UCSD-AML1 (cell line): ENCODE measurements at regions not wholly inside any gene's neighbourhood (a gene's known extent, or its start where the extent isn't known, plus 50 kb on each side); places are given as distances from the start of the nearest gene placed in this dataset.

ENCODE experiments used
- DNase-seq: peaks from one replicate; lab custom pipeline; 2025; ENCODE audit not compliant: unreplicated experiment; lab: John Stamatoyannopoulos, UW

- no peak for DNase-seq
These were observed 154.3 kb upstream of the VSTM2B start for GRCh38 chr19:29371251-29372090.

DNA sequence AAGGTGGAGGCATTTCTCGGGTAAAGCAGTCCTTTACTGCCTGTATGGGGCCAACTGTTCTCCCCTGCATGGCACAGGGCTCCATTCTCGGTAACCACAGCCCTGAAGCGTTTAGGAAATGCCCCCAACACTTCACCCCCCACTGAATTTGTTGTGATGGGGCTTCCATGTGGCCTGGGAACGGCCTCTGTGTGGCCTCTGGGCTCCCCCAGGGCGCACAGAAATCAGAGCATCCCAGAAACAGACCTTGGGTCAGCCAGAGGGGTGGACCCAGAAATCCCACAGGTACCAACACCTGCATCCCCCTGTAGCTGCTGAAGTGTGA, 153.7 kb upstream of the VSTM2B start:
- DNase-seq, result no peak

GRCh38 chr19:29372461-29372860, 153.3 kb upstream of the VSTM2B start:
- no peak for DNase-seq

DNA sequence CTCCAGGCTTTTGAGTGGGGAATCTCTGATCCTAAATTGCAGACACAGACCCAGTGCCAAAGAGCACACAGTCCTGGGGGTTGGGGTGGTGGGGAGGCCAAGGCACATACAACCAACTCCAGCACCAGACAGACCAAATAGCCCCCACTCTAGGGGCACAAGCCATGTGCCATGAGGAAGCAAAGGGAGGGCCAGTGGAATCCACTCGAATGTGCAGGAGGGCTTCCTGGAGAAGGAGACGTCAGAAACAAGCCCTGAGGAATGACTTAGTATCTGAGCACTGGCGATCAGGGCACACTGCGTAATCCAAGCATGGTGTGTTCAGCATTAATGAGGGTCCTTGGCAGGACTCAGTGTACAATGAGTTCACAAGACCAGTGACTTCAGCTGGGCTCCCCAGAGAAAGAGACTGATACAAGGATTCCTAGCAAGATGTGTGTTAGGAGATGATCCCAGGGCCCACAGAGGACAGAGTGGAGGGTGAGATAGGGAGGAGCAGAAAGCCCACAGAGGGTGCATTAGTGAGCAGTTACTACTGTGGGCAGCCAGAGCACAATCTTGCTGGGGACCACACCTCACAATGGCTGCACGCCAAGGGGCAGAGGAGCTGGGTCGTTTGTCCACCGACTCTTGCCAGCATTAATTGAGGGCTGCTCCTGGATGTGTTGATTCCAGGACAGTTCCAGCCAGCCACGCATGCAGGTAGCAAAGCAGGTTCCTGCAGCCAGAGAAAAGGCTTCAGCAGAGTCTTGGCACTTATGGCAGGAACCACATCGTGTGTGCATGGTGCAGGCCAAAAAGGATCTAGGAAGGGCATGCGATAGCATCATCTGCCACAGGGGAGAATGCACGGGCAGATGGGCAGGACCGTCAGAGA, 152.6 kb upstream of the VSTM2B start:
- DNase-seq, result no peak

- DNase-seq, result no peak
These were observed 150.2 kb upstream of the VSTM2B start for GRCh38 chr19:29375429-29376119.

- no peak for DNase-seq
These were observed 148.9 kb upstream of the VSTM2B start for GRCh38 chr19:29376855-29377354.

GRCh38 chr19:29378126-29378525, 147.7 kb upstream of the VSTM2B start:
- no peak for DNase-seq

- no peak for DNase-seq
These were observed 147.2 kb upstream of the VSTM2B start for GRCh38 chr19:29378543-29379080.

- no peak for DNase-seq
These were observed 146.4 kb upstream of the VSTM2B start for GRCh38 chr19:29379257-29380021.

DNA sequence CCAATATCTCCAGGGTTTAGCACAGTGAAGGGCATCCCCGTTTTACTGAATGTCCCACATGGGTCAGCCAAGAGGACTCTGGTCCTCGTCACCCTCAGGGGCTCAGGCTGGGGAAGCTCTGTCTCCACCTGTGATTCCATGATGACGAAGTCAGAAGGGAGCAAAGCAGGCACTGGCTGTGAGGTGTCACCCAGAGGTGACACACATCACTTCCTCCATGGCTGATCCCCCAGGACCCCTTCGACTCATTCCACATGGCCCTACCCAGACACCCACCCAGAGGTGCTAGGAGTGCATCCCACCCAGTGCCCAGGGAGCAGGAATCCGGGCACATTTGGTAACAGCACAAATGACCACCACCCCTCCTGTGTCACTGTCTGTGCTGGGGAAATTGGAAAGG, 145.2 kb upstream of the VSTM2B start:
- no peak for DNase-seq

DNA sequence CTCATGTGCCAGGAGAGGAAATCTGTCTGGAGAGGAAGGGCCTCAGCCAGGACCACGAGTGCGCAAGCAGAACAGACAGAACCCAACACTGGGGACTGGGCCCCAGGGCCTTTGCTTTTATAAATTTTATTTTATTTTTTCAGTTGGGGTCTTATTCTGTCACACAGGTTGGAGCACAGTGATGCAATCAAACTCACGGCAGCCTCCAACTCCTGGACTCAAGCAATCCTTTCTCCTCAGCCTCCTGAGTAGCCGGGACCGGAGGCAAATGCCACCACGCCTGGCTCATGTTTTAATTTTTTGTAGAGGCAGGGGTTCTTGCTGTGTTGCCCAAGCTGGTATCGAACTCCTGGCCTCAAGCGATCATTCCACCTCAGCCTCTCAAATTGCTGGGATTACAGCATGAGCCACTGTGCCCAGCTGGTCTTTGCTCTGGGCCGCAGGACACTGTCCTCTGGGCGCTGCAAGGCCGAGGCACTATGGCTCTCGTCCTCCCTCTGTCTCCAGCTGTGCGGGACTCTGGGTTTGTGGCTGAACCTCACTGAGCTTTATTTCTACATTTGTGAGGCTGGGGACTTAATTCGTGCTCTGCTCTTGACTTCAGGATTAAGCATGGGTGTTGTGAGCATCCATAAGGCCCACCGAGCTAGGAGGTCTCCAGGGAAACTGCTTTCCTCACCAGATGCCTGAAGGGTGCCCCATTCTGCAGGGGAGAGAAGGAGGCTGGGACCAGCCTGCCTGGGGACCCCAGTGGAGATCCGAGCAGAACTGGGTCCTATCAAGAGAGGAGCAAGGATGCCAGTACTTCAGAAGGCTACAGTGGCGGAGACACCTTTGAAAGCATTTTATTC, 144.2 kb upstream of the VSTM2B start:
- no peak for DNase-seq

DNA sequence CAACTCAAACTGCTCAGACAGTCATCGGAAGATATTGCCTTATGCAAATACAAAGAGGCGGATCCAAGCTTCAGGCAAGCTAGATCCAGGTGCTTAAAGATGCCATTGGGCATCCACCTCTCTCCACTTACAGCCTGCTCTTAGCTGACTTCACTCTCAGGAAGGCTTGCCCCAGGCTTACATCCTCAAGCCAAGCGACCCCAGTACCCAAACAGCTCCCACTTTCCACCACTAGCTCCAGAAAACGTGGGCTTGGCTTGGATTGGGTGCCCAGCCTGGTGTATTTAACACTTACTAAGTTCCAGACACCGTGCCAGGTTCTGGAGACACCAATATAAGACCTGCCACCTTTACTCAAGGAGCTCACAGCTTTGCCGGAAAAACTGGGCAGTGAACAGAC, 142.1 kb upstream of the VSTM2B start:
- DNase-seq, result no peak

- no peak for DNase-seq
These were observed 141.1 kb upstream of the VSTM2B start for GRCh38 chr19:29384656-29385055.

GRCh38 chr19:29385191-29385795, 140.5 kb upstream of the VSTM2B start:
- DNase-seq, result no peak

DNA sequence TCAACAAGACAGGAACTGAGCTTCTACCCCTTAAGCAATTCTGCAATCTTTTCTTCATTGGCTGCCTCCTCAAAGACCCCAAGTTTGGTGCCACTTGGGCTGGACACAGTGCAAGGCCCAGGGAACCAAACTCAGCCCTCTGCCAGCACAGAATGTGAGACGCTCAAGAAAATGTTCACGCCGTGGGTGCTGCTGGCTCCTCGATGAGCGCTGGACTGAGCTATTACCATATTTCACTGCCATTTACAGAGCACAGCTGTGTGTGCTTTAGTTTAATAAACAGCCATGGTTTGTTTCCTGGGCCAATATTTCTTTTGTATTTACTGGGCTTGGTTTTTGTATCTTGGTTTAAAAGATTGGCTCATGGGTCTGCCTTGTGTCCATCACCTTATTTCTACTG, 138.8 kb upstream of the VSTM2B start:
- no peak for DNase-seq

GRCh38 chr19:29387586-29387985, 138.2 kb upstream of the VSTM2B start:
- no peak for DNase-seq

GRCh38 chr19:29389495-29389894, 136.3 kb upstream of the VSTM2B start:
- no peak for DNase-seq

DNA sequence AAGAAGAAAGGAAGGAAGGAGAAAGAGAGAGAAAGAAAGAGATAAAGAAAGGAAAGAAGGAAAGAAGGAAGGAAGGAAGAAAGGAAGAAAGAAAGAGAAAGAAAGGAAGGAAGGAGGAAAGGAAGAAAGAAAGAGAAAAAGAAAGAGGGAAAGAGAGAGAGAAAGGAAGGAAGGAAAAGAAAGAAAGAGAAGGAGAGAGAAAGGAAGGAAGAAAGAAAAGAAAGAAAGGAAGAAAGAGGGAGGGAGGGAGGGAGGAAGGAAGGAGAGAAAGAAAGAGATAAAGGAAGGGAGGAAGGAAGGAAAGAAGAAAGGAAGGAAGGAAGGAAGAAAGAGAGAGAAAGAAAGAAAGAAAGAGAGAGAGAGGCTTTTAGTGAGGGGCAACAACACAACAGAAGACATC, 135.1 kb upstream of the VSTM2B start:
- DNase-seq, result no peak

DNA sequence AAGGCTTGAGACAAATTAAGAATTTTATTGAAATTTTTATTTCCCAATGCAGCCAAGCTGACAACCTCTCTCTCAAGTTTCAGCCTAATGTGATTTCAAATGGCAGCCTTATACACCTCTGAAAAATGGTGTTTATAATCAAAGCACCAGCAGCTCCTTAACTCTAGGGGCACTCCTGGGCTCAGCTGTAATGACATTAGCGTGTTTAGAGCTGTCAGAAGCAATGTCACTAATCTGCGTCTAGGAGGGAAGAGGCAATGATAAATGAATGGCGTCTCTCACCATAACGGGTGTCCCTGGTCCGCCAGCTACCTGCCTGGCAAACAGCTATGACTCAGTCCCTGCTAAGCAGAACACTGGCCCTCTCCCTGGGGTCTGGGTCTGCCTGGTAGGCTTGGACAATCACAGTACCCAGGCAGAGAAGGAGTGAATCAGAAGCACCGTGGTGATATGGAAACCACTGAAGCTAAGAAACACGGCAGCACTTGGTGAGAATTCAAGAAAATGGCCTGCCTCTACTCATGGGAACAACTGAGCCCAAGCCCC, 131.8 kb upstream of the VSTM2B start:
- no peak for DNase-seq
